Amniotic stem cell (primary cell): ENCODE measurements at regions not wholly inside any gene's neighbourhood (a gene's known extent, or its start where the extent isn't known, plus 50 kb on each side); places are given as distances from the start of the nearest gene placed in this dataset.
"Not testable (repeated sequence)": the region's sequence is repeated elsewhere in the genome, so short reads cannot be mapped to it uniquely, and the experiment has no call there.

ENCODE experiments used
- DNase-seq: peaks from one replicate; lab custom pipeline; 2025; lab: John Stamatoyannopoulos, UW

DNA sequence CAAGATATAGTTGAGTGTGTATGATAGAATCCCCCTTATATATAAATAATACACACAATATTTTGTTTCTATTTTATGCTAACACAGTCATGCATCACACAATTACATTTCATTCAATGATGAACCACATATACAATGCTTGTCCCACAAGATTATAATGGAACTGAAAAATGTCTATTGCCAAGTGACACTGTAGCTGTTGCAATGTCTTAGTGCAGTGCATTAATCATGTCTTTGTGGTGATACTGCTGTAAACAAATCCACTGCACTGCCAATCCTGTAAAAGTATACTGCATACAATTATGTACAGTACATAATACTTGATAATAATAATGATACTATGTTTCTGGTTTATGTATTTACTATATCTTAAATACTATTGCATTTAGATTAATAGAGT lies 512.1 kb upstream of the CNTN3 start:
- DNase-seq: no peak

DNA sequence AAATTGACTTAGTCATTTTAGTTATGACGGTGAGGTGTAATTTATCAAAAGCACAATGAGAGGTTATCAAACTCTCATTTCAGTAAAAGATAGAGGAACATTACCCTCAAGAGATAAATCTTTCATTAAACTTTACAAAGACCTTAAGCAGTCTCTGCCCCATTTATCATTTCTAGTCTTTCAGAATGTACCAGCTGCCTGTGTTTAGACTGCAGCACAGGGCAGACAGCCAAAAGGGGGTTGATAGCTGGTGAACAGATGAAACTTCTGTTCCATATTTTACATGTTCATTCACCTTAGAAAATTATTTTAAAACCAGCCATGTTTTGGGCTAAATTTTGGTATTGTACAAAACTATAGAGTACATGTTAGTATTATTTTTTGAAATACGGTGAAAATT lies 514.6 kb upstream of the CNTN3 start:
- DNase-seq: no peak

DNA sequence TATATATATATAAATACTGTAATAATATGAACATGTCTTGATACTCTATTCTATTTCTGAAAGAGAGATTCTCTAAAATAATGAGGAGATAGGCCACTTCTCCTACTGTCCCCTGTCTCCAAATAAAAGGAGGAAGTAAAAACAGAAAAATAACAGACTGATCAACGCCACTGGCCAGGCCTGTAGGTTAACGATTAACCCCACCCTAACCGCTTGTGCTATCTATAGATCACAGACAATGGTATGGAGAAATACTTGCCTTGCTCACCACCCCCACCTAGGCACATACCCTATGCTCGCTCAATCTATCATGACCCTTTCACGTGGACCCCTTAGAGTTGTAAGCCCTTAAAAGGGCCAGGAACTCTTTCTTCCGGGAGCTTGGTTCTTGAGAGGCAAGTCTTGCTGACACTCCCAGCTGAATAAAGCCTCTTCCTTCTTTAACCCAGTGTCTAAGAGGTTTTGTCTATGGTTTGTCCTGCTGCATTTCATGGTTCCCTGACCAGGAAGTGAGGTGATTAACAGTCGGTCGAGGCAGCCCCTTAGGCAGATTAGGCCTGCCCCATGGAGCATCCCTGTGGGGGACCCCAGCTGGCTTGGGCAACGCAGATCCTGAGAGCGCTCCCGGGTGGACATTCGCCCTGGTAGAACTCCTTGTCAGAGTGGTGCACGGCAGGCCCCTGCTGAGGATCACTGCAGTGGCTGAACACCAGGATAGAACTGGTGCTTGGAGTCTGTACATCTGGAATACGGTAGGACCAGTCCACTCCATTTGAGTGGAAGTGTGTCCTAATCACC lies 521.8 kb upstream of the CNTN3 start:
- no peak for DNase-seq

DNA sequence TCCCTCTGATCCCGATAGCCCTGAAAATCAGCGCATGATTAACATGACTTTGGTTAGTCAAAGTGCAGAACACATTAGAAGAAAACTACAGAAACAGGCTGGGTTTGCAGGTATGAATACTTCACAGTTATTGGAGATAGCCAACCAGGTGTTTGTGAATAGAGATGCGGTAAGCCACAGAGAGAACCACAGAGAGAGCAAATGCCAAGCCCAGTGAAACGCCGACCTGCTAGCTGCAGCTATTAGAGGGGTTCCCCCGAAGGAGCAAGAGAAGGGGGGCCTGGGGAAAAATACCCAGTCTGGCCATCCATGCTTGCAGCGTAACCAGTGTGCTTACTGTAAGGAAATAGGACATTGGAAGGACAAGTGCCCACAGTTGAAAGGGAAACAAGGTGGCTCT lies 523.9 kb upstream of the CNTN3 start:
- no peak for DNase-seq

DNA sequence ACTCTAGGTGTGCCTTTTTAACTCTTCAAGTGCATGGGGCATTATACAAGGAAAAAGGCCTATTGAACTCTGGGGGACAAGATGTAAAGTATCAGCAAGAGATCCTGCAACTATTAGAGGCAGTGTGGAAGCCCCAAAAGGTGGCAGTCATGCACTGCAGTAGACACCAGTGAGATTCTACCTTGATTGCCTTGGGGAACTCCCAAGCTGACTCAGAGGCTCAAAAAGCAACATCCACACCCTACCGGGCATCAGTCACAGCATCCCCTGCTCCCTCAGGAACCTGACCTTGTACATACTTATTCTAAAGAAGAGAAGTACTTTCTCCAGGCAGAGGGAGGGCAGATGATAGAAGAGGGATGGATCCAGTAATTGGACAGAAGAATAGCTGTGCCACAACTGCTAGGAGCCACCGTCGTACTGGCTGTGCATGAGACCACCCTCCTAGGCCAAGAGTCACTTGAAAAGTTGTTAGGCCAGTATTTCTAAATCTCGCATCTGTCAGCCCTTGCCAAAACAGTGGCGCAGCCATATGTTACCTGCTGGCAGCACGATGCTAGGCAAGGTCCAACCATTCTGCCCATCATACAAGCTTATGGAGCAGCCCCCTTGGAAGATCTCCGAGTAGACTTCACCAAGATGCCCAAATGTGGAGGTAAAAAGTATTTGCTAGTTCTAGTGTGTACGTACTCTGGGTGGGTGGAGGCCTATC lies 523.1 kb upstream of the FRG2C start:
- no peak for DNase-seq

DNA sequence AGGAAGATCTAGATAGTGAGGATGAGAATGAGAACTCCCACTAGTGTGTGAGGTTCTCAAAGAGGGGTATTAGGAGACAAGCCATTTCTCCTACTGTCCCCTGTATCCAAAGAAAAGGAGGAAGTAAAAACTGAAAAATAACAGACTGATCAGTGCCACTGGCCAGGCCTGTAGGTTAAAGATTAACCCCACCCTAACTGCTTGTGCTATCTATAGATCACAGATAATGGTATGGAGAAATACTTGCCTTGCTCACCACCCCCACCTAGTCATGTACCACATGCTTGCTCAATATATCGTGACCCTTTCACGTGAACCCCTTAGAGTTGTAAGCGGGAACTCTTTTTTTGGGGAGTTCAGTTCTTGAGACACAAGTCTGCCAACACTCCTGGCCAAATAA lies 519.7 kb upstream of the FRG2C start:
- DNase-seq: no peak

DNA sequence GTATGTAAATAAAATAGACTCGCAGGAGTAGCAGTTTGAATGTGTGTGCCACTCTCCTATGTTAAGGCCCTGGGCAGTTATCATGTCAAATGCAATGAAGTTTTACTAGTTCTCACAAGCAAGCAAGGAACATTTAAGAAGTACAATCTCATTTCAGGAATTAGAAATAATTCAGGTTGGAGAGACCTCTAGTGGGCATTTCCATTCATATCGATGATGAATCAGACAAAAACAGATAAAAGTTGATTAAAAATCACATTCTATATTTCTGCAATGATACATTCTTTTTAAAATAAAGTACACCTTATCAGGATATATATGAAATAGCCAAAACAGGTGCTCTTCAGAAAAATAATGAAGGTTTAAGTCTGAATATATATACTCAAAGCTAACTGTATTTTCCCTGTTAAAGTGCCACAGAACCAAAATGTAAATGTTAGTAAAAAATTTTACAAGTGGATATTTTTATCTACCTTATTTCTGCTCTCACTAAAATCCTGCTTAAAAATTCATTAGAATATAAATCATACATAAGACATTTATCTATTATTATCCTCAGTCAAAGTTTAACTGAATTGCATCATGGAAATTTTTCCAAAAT lies 492.4 kb upstream of the FRG2C start:
- no peak for DNase-seq

DNA sequence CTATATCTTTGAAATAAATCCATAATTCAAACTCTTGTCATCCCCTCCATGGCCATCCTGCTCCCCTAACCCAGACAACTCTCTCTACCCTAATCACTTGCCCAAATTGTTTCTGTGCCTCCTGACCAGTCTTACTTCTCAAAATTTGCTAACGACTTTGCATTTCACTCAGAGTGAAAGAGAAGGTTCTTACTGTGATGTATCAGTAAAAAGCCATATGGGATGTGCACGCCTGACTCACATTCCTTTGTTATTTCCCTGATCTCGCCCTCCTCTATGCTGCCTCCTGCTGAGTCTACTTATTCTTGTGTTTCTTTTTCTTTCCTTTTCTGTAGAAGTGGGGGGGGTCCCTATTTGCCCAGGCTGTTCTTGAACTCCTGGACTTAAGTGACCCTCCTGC lies 487.2 kb upstream of the FRG2C start:
- DNase-seq: no peak

DNA sequence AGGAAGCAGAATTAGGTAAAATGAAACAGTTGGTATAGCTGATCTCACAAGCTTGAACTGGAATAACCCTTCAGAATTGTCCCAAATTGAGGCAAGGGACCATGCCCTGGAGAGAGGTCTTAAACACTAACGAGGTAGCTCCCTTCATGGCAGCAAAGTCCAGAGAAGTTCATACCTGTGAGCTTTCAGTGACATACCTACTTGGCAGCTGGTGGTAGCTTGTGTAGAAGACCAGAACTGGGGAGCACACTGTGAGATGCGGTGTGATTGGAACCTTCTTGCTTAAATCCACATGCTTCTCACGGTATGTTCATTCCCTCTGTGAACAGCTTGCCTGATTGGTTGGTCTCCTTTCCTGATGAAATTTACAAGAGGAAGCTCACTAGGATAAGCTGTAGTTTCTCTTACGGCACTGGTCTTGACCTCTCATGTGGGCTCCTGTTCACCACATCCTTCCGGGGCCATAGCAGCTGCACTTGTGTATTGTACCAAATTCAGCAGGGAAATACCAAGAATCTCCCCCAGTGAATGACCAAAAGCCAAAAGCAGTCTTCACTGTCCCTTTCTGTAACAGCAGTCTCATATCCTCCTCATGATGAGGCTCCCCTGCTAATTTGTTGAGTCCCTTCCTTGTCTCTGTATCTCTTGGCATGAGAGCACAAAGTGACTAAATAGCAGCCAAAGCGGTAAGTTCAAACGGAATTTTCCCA lies 483.7 kb upstream of the FRG2C start:
- no peak for DNase-seq

DNA sequence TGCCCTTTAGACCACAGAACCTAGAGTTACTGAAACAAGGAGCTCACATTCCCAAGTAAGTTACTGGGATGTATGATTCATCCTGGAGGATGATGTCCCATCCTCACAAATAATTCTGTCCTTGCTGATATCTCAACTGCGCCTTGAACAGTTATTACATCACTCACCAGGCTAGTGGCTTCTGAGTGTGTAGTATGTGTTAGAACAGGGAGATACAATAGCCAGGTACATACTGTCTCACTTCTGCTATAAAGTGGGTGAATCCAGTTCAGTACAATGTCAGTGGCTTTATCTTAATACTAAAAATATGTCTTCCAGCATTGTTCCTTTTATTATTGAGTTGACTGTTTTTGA lies 483.2 kb upstream of the FRG2C start:
- no peak for DNase-seq

DNA sequence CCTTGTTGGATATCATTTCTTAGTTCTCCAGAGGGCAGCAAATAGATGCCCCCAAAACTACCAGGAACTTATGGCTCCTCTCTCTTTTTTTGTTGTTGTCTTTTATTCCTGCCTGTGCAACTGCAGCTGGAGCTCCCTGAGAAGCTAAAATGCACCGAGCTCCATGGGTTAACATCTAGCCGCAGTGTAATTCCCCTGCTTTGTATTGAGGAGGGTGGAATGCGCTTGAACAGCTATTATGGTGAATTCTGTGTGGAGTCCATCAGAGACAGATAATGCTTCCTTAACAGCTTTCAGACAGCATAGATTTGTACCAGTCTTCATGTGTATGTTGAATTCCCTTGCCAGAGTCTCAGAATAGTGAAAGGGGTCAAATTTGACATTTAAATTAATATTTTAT lies 475.2 kb upstream of the FRG2C start:
- DNase-seq: no peak

DNA sequence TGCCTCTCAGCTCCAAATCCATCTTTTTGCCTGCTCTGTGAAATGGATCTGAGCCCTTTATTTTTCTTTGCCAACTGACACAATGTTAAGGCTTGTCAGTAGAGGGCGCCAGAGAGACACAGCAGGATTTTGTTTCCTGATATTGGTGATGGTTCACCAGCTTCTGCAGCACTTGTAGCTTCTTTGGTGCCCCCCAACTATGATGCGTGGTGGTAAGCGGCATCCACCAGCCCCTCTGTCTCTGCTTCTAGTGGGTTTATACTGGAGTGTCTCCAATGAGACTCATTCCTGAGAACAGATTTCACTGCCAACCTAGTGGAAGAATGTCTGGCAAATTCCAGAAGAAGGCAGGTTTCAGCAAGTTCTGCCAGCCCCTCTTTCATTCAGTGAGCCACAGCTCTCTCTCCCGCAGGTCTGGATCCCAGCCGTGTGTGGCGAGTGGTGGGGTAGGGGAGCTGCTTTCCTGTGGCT lies 471.9 kb upstream of the FRG2C start:
- peak; percentile 44 for DNase-seq

DNA sequence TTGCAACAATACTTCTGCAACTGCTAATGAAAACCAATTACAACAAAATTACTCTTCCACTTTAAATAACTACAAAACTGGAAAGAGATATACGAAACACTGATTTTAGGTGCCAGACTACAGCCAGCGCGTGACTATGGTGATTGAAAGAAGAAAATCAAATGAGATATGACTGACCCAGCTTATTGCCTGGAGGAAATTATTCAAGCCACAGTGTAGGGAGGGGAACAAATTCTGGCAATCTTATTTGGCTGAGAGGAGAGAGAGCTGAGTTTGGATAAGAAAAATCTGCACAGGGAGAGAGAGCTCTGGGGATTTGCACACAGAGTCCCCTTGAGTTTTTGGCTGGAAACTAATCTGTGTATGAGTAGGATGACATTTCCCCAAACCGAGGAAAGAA lies 470.3 kb upstream of the FRG2C start:
- no peak for DNase-seq

DNA sequence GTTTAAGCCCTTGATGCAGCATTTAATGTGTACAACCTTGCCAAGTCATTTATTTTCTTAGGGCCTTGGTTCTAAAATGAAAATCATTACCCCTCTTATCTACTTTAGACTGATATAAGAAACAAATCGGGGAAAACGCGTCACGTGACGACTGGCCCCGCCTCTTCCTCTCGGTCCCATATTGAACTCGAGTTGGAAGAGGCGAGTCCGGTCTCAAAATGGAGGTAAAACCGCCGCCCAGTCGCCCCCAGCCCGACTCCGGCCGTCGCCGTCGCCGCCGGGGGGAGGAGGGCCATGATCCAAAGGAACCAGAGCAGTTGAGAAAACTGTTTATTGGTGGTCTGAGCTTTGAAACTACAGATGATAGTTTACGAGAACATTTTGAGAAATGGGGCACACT lies 449.8 kb upstream of the FRG2C start:
- not testable (repeated sequence) for DNase-seq

DNA sequence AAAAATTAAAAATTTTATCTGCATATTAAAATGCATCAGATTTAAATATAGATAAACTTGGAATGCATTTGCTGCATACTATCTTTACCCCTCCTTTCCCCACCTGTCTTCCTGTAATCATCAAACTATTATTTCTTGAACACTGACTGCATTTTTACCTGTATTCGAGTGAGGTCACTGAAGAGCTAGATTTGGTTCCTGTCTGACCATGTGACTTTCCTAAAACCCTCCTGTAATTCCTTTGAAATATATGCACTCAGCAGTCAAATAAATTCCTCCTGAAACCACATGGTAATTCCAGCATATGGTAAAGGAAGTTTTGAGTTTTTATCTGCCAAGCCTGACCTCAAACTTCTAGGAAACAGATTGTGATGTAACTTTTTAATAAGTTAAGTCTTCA lies 445.6 kb upstream of the FRG2C start:
- no peak for DNase-seq

DNA sequence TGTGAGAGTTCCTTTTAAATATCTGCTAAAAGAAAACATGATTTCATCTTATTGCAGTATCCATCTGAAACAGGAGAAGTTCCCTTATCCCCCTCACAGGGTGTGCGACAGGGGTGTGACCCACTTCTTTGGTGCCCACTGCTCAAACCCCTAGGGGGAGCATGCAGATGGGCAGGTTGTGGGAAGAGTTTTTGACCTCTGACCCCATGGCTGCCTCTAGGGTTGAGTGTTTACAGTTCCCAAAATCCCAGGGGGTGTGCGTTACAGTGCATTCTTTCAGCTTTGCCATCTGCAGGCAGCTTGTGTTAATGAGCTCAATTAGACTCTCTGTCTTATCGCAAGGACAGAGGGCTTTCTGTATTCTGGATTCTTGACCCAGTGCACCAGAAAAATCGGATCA lies 443.2 kb upstream of the FRG2C start:
- DNase-seq: no peak

DNA sequence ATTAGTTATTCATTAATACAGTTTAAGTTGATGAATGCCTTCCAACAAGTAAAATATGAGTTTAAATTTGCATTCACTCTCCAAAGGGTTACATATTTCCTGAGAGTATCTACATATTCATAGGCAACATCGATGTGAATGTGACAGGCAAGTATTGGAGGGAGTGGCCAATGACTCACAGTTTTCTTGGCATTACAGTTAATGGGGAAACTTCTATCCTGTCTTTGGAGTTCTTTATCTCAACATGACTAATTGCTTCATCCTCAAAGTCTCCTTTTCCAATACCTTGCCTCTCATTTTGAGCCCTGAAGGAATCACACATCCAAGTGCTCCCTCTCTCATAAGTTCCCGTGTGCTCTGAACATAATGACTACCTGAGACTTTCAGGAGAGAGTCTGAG lies 439.7 kb upstream of the FRG2C start:
- no peak for DNase-seq

DNA sequence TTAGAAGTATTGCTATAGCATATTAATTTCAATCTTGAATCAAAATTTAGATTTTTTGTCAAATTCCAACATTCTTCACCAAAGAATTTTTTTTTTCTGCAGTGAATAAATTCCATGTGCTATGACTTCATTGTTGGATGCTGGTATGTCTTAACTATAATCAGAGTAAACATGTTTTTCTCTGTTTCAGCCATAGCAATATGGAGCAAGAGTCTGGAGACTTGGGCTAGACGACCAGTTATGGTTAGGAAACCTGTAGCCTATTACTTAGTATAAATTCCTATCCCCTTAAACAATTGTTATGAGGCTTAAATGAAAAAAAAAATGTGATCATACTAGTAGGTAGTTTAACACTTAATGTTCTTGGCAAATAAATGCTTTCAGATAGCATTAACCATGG lies 431.9 kb upstream of the FRG2C start:
- no peak for DNase-seq

DNA sequence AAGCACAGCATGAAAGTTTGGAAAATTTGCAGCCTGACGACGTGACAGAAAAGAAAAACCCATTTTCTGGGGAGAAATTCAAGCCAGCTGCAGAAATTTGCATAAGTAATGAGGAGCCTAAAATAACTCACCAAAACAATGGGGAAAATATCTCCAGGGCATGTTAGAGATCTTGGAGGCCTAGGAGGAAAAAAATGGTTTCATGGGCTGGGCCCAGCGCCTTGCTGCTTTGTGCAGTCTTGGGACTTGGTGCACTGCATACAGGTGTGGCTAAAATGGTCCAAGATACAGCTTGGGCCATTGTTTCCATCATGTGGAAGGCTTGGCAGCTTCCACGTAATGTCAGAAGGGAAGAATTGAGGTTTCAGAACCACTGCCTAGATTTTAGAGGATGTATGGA lies 428.5 kb upstream of the FRG2C start:
- no peak for DNase-seq

DNA sequence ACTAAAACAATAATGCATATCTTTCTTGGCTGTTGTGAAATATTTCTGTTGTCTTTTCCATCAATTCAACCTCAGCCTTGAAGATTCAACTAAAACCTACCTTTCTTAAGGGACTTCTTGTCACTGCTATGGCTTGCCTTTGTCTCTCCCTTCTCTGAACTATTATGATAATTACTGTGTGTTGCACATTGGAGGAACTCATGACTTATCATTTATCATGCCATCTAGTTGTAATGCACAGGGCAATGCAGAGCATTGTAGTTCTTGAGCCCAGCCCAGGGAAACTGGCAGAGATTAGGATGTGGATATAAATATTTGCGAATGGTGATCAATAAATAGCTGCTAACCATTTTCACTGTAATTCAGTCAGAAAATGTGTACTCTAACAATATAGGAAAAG lies 427.1 kb upstream of the FRG2C start:
- no peak for DNase-seq

DNA sequence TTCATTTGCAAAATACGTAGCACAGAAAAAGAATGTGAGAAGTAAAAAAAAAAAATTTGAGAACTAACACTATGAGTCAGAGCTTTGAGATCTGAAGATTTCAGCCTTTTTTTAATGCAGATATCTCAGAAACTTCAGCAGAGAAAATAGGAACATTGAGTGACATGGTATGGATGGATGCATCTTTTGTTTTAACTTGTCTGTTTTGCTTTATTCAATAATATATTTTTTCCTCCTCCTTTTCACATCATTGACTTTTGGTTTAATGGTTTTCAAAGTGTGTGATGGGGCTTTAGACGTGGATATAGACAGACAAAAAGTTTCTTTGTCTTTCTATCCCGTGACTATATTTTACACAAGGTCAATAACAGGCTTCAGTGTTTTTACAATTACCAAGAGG lies 426.7 kb upstream of the FRG2C start:
- DNase-seq: no peak

DNA sequence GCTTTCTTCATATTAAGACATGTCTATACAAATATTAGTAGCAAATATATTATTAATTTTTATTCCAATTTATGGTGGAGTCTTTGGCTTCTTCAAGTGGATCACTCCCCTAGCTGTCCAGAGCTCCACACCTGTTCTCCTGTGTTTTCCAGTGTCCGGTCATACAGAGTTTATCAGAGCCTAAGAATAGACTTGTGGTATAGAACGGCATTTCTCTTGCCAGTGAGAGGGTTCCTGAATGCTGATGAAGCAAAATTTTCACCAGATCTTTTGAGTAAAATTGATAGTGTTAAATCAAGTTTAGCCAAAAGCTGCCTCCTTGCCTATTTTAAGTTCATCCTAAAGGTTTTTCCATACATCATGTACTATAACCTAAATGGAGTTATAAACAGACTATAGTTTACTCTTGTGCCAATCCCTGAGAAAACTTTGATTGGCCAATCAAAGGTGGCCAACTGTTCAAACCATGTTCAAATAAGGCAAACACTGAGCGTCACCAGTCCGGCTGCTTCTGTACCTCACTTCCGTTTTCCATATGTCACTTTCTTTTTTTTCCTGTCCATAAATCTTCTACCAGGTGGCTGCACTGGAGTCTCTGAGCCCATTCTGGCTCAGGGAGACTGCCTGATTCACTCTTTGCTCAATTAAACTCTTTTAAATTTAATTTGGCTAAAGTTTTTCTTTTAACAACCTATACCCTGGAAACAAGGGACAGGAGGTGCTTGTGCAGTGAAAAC lies 422.7 kb upstream of the FRG2C start:
- not testable (repeated sequence) for DNase-seq
